ENCODE measurements at regions not wholly inside any gene's neighbourhood (a gene's known extent, or its start where the extent isn't known, plus 50 kb on each side); places are given as distances from the start of the nearest gene placed in this dataset.

GRCh38 chr1:168871531-168871930 lies 142.5 kb upstream of the DPT start:
- Histone ChIP-seq H3K27me3 (no peaks in the 10 kb centered on the region), H3K9me3 (no peaks in the 10 kb centered on the region), H3K4me1 (ENCODE audit: insufficient read depth) (no peaks in the 10 kb centered on the region), H3K27ac (no peak overlapping the region), H3K36me3 (no peaks in the 10 kb centered on the region), H3K4me3 (no peak overlapping the region)
- WGBS, 3 donors, result 86 to 96% (median 94%) methylated on average over 1 of the region's 1 CpG
- DNase-seq, result no peak
- no peak for TF ChIP-seq EP300 (IDR thresholded peaks at IDR 0.05)
- no peak for TF ChIP-seq CTCF (IDR thresholded peaks at IDR 0.05)
- no peak for TF ChIP-seq POLR2A (IDR thresholded peaks at IDR 0.05)
- intact Hi-C loops (cut with DNase I), result no loop called here

GRCh38 chr1:168875831-168876230 lies 146.8 kb upstream of the DPT start:
- DNase-seq, result no peak
- Histone ChIP-seq H3K4me3 (no peak overlapping the region), H3K27ac (no peak overlapping the region), H3K27me3 (no peaks in the 10 kb centered on the region), H3K4me1 (ENCODE audit: insufficient read depth) (peaks cover 3% of the 10 kb centered on the region), H3K36me3 (no peaks in the 10 kb centered on the region), H3K9me3 (no peaks in the 10 kb centered on the region)
- intact Hi-C loops (cut with DNase I), result no loop called here
- 91 to 99% (median 94%) methylated on average over 1 of the region's 1 CpG for WGBS, 3 donors
- TF ChIP-seq CTCF (IDR thresholded peaks at IDR 0.05) (no peak), POLR2A (IDR thresholded peaks at IDR 0.05) (no peak)

- H3K4me1 ChIP-seq (ENCODE audit: insufficient read depth), result peaks cover 3% of the 10 kb centered on the region
- no peak overlapping the region for H3K4me3 ChIP-seq
- intact Hi-C loops (cut with DNase I), result no loop called here
- no peak overlapping the region for H3K27ac ChIP-seq
- TF ChIP-seq POLR2A (IDR thresholded peaks at IDR 0.05), result no peak
- TF ChIP-seq CTCF (IDR thresholded peaks at IDR 0.05), result no peak
- no peak for TF ChIP-seq EP300 (IDR thresholded peaks at IDR 0.05)
- no peaks in the 10 kb centered on the region for H3K9me3 ChIP-seq
- WGBS, 3 donors, result 90 to 95% (median 95%) methylated on average over 1 of the region's 1 CpG
- no peak for DNase-seq
- no peaks in the 10 kb centered on the region for H3K27me3 ChIP-seq
- H3K36me3 ChIP-seq, result no peaks in the 10 kb centered on the region
Observed at GRCh38 chr1:168876830-168877229, 147.8 kb upstream of the DPT start.

- Histone ChIP-seq H3K36me3 (no peaks in the 10 kb centered on the region), H3K9me3 (no peaks in the 10 kb centered on the region), H3K27ac (peak overlapping the region in 1 of 2 donors; percentile 60), H3K4me3 (no peak overlapping the region), H3K27me3 (no peaks in the 10 kb centered on the region), H3K4me1 (ENCODE audit: insufficient read depth) (peaks cover 3% of the 10 kb centered on the region)
- WGBS, 3 donors, result 10 to 19% (median 11%) methylated on average over 10 of the region's 10 CpGs
- intact Hi-C loops (cut with DNase I), result no loop called here
- peak; percentile 26 to 53 (median 35) for DNase-seq
- TF ChIP-seq CTCF (IDR thresholded peaks at IDR 0.05) (no peak), POLR2A (IDR thresholded peaks at IDR 0.05) (no peak), EP300 (IDR thresholded peaks at IDR 0.05) (no peak)
Observed at GRCh38 chr1:168879896-168880734, 151.1 kb upstream of the DPT start.

All from ovary (tissue), 7 donors.